HFFc6 (cell line): ENCODE measurements at regions not wholly inside any gene's neighbourhood (a gene's known extent, or its start where the extent isn't known, plus 50 kb on each side); places are given as distances from the start of the nearest gene placed in this dataset.
A peak's percentile ranks its signal among the peaks of the same experiment; 100 is the strongest.

Experiments used
- DNase-seq: peaks from one replicate; pipeline ENCODE4 v3.0.0-alpha.2; 2018
- H3K27ac Mint-ChIP-seq: 2 replicates; pipeline ENCODE4 v1.8.0; 2020; ENCODE audit warnings: mild to moderate bottlenecking, mixed read lengths
- H3K27me3 Mint-ChIP-seq: 2 replicates; pipeline ENCODE4 v1.8.0; 2021; ENCODE audit warnings: mild to moderate bottlenecking, moderate library complexity, mixed read lengths; ENCODE audit not compliant: insufficient read depth
- H3K36me3 Mint-ChIP-seq: 2 replicates; pipeline ENCODE4 v1.8.0; 2021; ENCODE audit warnings: low read depth, mixed read lengths
- H3K4me1 Mint-ChIP-seq: 2 replicates; pipeline ENCODE4 v1.8.0; 2020; ENCODE audit warnings: low read depth, mixed read lengths
- H3K4me3 Mint-ChIP-seq: 2 replicates; pipeline ENCODE4 v1.8.0; 2020; ENCODE audit warnings: mild to moderate bottlenecking, moderate library complexity, mixed read lengths
- H3K9me3 Mint-ChIP-seq: 2 replicates; pipeline ENCODE4 v1.8.0; 2020; ENCODE audit warnings: mild to moderate bottlenecking, mixed read lengths
- CTCF ChIP-seq: fragments of 200-600 bp; sonication (generic); IDR thresholded peaks from 2 replicates; pipeline ENCODE4 v1.5.0; 2021; ENCODE audit warnings: antibody characterized with exemption, mild to moderate bottlenecking

- 0 out of 2 replicates have a peak, but pooled peaks cover 5% of the 10 kb centered on the region for H3K9me3 Mint-ChIP-seq
- H3K4me3 Mint-ChIP-seq = no peak overlapping the region
- DNase-seq = no peak
- no peak overlapping the region for H3K27ac Mint-ChIP-seq
- peaks cover 50% of the 10 kb centered on the region for H3K4me1 Mint-ChIP-seq
- peaks cover 10% of the 10 kb centered on the region for H3K36me3 Mint-ChIP-seq
- peaks cover 4% of the 10 kb centered on the region for H3K27me3 Mint-ChIP-seq
- TF ChIP-seq CTCF = no peak
Observed at GRCh38 chr14:65206078-65206447, 103.7 kb upstream of the MAX start.

- Mint-ChIP-seq H3K4me1 (peaks cover 55% of the 10 kb centered on the region), H3K36me3 (peaks cover 10% of the 10 kb centered on the region), H3K27me3 (peaks cover 4% of the 10 kb centered on the region), H3K4me3 (no peak overlapping the region), H3K27ac (peak overlapping the region; percentile 52), H3K9me3 (0 out of 2 replicates have a peak, but pooled peaks cover 5% of the 10 kb centered on the region)
- DNase-seq = peak; percentile 78
- TF ChIP-seq CTCF = no peak
Observed at GRCh38 chr14:65206448-65207096, 104.3 kb upstream of the MAX start.

GRCh38 chr14:65208548-65208947 is 106.2 kb upstream of the MAX start:
- no peak overlapping the region for H3K27ac Mint-ChIP-seq
- no peak for DNase-seq
- no peak overlapping the region for H3K4me3 Mint-ChIP-seq
- peaks cover 59% of the 10 kb centered on the region for H3K4me1 Mint-ChIP-seq
- peaks cover 4% of the 10 kb centered on the region for H3K27me3 Mint-ChIP-seq
- 0 out of 2 replicates have a peak, but pooled peaks cover under 1% of the 10 kb centered on the region for H3K36me3 Mint-ChIP-seq
- TF ChIP-seq CTCF = no peak
- H3K9me3 Mint-ChIP-seq = 0 out of 2 replicates have a peak, but pooled peaks cover under 1% of the 10 kb centered on the region

GRCh38 chr14:65210118-65210821 is 108.0 kb upstream of the MAX start:
- TF ChIP-seq CTCF = no peak
- Mint-ChIP-seq H3K9me3 (no peaks in the 10 kb centered on the region), H3K27me3 (peaks cover 4% of the 10 kb centered on the region), H3K4me3 (peak overlapping the region; percentile 53), H3K27ac (peak overlapping the region; percentile 65), H3K36me3 (no peaks in the 10 kb centered on the region), H3K4me1 (peaks cover 56% of the 10 kb centered on the region)
- DNase-seq = no peak

- peak overlapping the region; percentile 65 for H3K27ac Mint-ChIP-seq
- H3K9me3 Mint-ChIP-seq = no peaks in the 10 kb centered on the region
- H3K4me1 Mint-ChIP-seq = peaks cover 51% of the 10 kb centered on the region
- no peak for TF ChIP-seq CTCF
- no peaks in the 10 kb centered on the region for H3K36me3 Mint-ChIP-seq
- H3K27me3 Mint-ChIP-seq = peaks cover 4% of the 10 kb centered on the region
- no peak for DNase-seq
- peak overlapping the region; percentile 53; the same call in 1 of the 2 replicates for H3K4me3 Mint-ChIP-seq
Observed at GRCh38 chr14:65210822-65211182, 108.5 kb upstream of the MAX start.
